HepG2 (cell line): ENCODE measurements at regions not wholly inside any gene's neighbourhood (a gene's known extent, or its start where the extent isn't known, plus 50 kb on each side); places are given as distances from the start of the nearest gene placed in this dataset.

Experiments
- CTCF ChIP-seq: sonication (generic); formaldehyde crosslinking; IDR thresholded peaks from 2 replicates; pipeline ENCODE4 v1.5.0; 2020; ENCODE audit warnings: mild to moderate bottlenecking, missing genetic modification reagents, moderate library complexity
- EP300 ChIP-seq, 3 experiments: sonication (generic) in 1 of 3; formaldehyde crosslinking in 1 of 3; IDR thresholded peaks; 2 replicates each; pipeline versions ENCODE4 v1.5.1 to v1.6.1; 2011 to 2020; ENCODE audit warnings: low read depth in 2 of 3, low read length in 2 of 3, borderline replicate concordance in 1 of 3, improper control_type of control experiment in 1 of 3, mild to moderate bottlenecking in 1 of 3, missing genetic modification reagents in 1 of 3, moderate library complexity in 1 of 3
- GTF2F1 ChIP-seq: fragments of 150-350 bp; IDR thresholded peaks from 2 replicates; pipeline ENCODE4 v1.6.1; 2014; ENCODE audit warnings: low read length
- MYC ChIP-seq: sonication (generic); formaldehyde crosslinking; IDR thresholded peaks from 2 replicates; pipeline ENCODE4 v1.9.0; 2021; ENCODE audit warnings: missing genetic modification reagents, borderline replicate concordance
- POLR2A ChIP-seq, 2 experiments: IDR thresholded peaks; 2 replicates each; pipeline ENCODE4 v1.6.1; 2011; ENCODE audit warnings: low read depth in 2 of 2, low read length in 2 of 2, mild to moderate bottlenecking in 1 of 2, moderate library complexity in 1 of 2; ENCODE audit not compliant: insufficient read depth in 1 of 2
- POLR2AphosphoS5 ChIP-seq: IDR thresholded peaks from 2 replicates; pipeline ENCODE4 v1.6.1; 2012; ENCODE audit warnings: low read depth, low read length
- TFE3 ChIP-seq: IDR thresholded peaks from 2 replicates; pipeline ENCODE4 v1.6.1; 2016
- ZNF879 ChIP-seq: sonication (generic); formaldehyde crosslinking; IDR thresholded peaks from 2 replicates; pipeline ENCODE4 v1.8.1; 2023; ENCODE audit warnings: missing genetic modification reagents

- TF ChIP-seq CTCF (CRISPR knock-in tag) (no peak), TFE3 (CRISPR knock-in tag) (no peak), GTF2F1 (no peak), POLR2A (IDR thresholded peaks at IDR 0.05; ENCODE audit: insufficient read depth in 1 of 2, low read depth in 2 of 2, low read length in 2 of 2) (no peak), POLR2AphosphoS5 (no peak), ZNF879 (CRISPR knock-in tag) (no peak), MYC (no peak), EP300 (IDR thresholded peaks at IDR 0.05; ENCODE audit: low read depth in 2 of 2, low read length in 2 of 2) (no peak), EP300 (CRISPR knock-in tag; IDR thresholded peaks at IDR 0.05; ENCODE audit: borderline replicate concordance) (no peak)
Observed at GRCh38 chr11:17138562-17138961, 61.1 kb upstream of the RPS13 start.
